MCF 10A (cell line): ENCODE measurements at regions not wholly inside any gene's neighbourhood (a gene's known extent, or its start where the extent isn't known, plus 50 kb on each side); places are given as distances from the start of the nearest gene placed in this dataset.

Source experiments
- BruUV-seq: library from RNA; stranded (reverse); fragments of 400-500 nt; replicated peaks from 2 replicates; lab custom pipeline; 2021; lab: Mats Ljungman, UMichigan
- CTCF ChIA-PET: fragments of 300-600 bp; sonication (Branson Sonifier 250); formaldehyde crosslinking; extraction: SDS; loops from one replicate; lab custom pipeline; 2021; ENCODE audit warnings: antibody characterized with exemption, inconsistent platforms; lab: Yijun Ruan, JAX
- POLR2A ChIA-PET: fragments of 300-600, 350-650 bp; sonication (Branson Sonifier 250); formaldehyde crosslinking; extraction: SDS; loops from one replicate; lab custom pipeline; 2020; ENCODE audit warnings: antibody characterized with exemption, inconsistent platforms; lab: Yijun Ruan, JAX
- DNase-seq: peaks from one replicate; pipeline ENCODE4 v3.0.0-alpha.2; 2018; ENCODE audit not compliant: unreplicated experiment
- H3K27ac Mint-ChIP-seq: one replicate; pipeline ENCODE4 v1.8.0; 2022; ENCODE audit warnings: mild to moderate bottlenecking, low read depth, mixed read lengths; ENCODE audit not compliant: unreplicated experiment
- H3K27me3 Mint-ChIP-seq: one replicate; pipeline ENCODE4 v1.8.0; 2022; ENCODE audit warnings: mixed read lengths; ENCODE audit not compliant: insufficient read depth, unreplicated experiment
- H3K36me3 Mint-ChIP-seq: one replicate; pipeline ENCODE4 v1.8.0; 2022; ENCODE audit warnings: mild to moderate bottlenecking, moderate library complexity, mixed read lengths; ENCODE audit not compliant: insufficient read depth, unreplicated experiment
- H3K4me1 Mint-ChIP-seq: one replicate; pipeline ENCODE4 v1.8.0; 2022; ENCODE audit warnings: mixed read lengths; ENCODE audit not compliant: insufficient read depth, unreplicated experiment
- H3K4me3 Mint-ChIP-seq: one replicate; pipeline ENCODE4 v1.8.0; 2022; ENCODE audit warnings: mild to moderate bottlenecking, moderate library complexity, mixed read lengths; ENCODE audit not compliant: unreplicated experiment
- H3K9me3 Mint-ChIP-seq: one replicate; pipeline ENCODE4 v1.8.0; 2022; ENCODE audit warnings: mixed read lengths; ENCODE audit not compliant: unreplicated experiment
- CTCF ChIP-seq: fragments of 200-600 bp; IDR thresholded peaks from one replicate; pipeline ENCODE4 v1.8.0; 2022; ENCODE audit warnings: antibody characterized with exemption, mild to moderate bottlenecking; ENCODE audit not compliant: unreplicated experiment
- intact Hi-C: fragments of 100-400 bp; cut with micrococcal nuclease; formaldehyde crosslinking; loops from 2 replicates; pipeline ENCODE4 v1.14.1; 2022

DNA sequence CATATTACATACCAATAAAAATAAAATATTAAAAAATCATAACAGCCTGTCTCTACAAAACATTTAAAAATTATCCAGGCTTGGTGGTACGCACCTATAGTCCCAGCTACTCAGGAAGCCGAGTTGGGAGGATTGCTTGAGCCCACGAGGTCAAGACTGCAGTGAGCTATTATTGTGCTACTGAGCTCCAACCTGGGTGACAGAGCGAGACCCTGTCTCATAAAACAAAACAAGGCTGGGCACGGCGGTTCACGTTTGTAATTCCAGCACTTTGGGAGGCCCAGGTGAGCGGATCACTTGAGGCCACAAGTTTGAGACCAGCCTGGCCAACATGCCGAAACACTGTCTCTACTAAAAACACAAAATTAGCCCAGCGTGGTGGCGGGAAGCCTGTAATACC is 52.2 kb upstream of the LSM14A start:
- H3K4me1 Mint-ChIP-seq = no peaks in the 10 kb centered on the region
- no peaks in the 10 kb centered on the region for H3K36me3 Mint-ChIP-seq
- BruUV-seq = no TSS peak
- H3K4me3 Mint-ChIP-seq = no peak overlapping the region
- intact Hi-C loops = no loop called here
- ChIA-PET CTCF (interaction anchor here (0.8 to 3.2 kb wide), 6 partner anchors 14 to 223 kb away, joined by 3 to 17 read pairs (median 4); no protein-coding TSS in a partner anchor), POLR2A (no interaction called here)
- H3K27me3 Mint-ChIP-seq = peaks cover 61% of the 10 kb centered on the region
- no peaks in the 10 kb centered on the region for H3K9me3 Mint-ChIP-seq
- no peak overlapping the region for H3K27ac Mint-ChIP-seq
- no peak for DNase-seq
- TF ChIP-seq CTCF = no peak

DNA sequence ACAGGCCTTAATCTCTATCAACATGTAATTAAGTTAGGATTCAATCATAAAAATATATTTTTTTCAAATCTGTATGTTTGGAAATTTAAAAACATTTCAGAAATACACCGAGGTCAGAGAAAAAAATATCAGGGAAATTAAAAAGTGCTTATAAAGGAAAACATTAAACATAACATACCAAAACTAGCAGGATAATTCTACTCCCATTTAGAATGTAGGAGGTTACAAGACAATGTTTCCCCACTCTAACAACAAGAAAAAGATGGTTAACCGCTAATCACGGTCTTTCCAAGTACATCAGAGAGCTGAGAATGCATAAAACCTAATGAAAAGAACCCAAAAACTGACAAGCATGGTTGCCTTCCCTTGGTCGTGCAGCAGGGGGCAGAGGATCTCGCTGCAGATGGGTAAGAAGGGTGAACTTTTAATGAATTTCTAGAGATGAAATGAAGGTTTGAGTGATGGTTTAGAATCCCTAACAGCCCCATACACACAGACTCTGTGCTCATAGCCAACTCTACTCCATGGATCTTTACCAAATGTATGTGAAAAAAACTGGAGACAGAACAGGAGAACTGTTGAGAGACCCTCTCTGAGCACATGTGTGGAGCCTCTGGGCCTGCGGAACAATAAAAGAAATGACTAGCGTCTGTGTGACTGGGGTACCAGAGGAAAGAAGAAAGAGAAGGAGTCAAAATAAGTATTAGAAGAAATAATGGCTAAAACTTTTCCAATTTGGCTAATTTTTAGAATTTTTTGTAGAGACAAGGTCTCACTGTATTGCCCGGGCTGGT is 51.3 kb upstream of the LSM14A start:
- no peak overlapping the region for H3K27ac Mint-ChIP-seq
- no peak overlapping the region for H3K4me3 Mint-ChIP-seq
- H3K27me3 Mint-ChIP-seq = peaks cover 53% of the 10 kb centered on the region
- BruUV-seq = no TSS peak
- ChIA-PET CTCF (interaction anchor here (0.6 to 2.8 kb wide), 5 partner anchors 14 to 104 kb away, joined by 3 to 8 read pairs (median 4); no protein-coding TSS in a partner anchor), POLR2A (no interaction called here)
- H3K36me3 Mint-ChIP-seq = no peaks in the 10 kb centered on the region
- DNase-seq = peak; percentile 66
- no peaks in the 10 kb centered on the region for H3K4me1 Mint-ChIP-seq
- intact Hi-C loops = loop anchor here (1.0 kb wide), 2 partner anchors 24 to 99 kb away; no protein-coding TSS in a partner anchor
- peak; percentile 75 for TF ChIP-seq CTCF
- no peaks in the 10 kb centered on the region for H3K9me3 Mint-ChIP-seq
